GM12892 (cell line): ENCODE measurements at regions not wholly inside any gene's neighbourhood (a gene's known extent, or its start where the extent isn't known, plus 50 kb on each side); places are given as distances from the start of the nearest gene placed in this dataset.
"Not testable (repeated sequence)": the region's sequence is repeated elsewhere in the genome, so short reads cannot be mapped to it uniquely, and the experiment has no call there.

ENCODE experiments used
- DNase-seq: peaks from one replicate; pipeline ENCODE4 v3.0.0; 2011; ENCODE audit not compliant: insufficient read length
- FAIRE-seq: peaks from 2 replicates; lab custom pipeline; 2011; peaks lifted over from hg19 to GRCh38; lab: Jason Lieb, UNC
- POLR2A ChIP-seq: IDR thresholded peaks from 2 replicates; pipeline ENCODE4 v1.6.1; 2011; ENCODE audit warnings: low read depth, low read length, control low read depth
- POLR2AphosphoS5 ChIP-seq: IDR thresholded peaks from 2 replicates; pipeline ENCODE4 v1.6.1; 2011; ENCODE audit warnings: low read depth, low read length, control low read depth
- TAF1 ChIP-seq: IDR thresholded peaks from 2 replicates; pipeline ENCODE4 v1.6.1; 2011; ENCODE audit warnings: low read depth, mild to moderate bottlenecking, control low read depth, low read length, borderline replicate concordance

DNA sequence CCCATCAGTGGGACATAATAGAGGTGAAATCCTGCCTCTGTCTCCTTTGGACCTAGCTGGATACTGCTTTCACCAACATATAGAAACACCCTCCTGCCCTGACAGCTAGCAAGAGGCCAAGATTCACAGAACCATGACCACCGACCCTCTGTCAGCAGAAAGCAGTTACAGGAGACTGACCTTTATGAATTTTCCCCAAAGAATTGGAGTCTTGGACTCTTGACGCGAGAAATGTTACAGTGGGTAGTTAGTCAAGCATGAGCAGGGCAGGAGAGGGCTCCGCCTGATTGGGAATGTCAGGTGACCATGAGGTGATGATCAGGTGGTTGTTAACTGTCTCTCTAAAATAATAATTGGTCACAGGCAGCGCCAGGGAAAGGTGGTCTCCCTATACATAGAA lies 1002.3 kb downstream of the TDRD15 start:
- FAIRE-seq (no peak), DNase-seq (no peak)
- TF ChIP-seq TAF1 (no peak), POLR2AphosphoS5 (no peak), POLR2A (no peak)

- TF ChIP-seq POLR2AphosphoS5 (no peak), TAF1 (no peak), POLR2A (no peak)
- FAIRE-seq (no peak), DNase-seq (no peak)
Measured at GRCh38 chr2:22126978-22127377, 1003.2 kb downstream of the TDRD15 start.

DNA sequence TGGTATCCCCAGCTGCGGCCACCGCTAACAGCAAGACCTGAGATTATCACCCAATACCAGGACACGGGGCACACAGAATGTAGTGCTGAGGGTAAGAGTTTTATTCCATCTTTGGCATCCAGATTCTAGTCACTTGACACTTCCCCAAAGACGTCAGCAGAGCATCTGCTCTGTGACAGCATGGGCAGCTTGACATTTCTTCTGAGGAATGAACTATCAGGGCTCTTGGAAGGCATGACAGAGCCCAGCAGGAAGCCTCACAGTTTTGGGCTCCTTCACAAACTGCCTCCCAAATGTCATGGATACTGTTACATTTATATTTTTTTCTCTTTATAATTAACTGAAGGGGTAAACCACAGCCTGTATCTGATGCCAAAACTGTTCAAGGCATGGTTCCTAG lies 1010.7 kb downstream of the TDRD15 start:
- no peak for TF ChIP-seq TAF1
- no peak for TF ChIP-seq POLR2A
- no peak for TF ChIP-seq POLR2AphosphoS5
- DNase-seq, result no peak
- no peak for FAIRE-seq

DNA sequence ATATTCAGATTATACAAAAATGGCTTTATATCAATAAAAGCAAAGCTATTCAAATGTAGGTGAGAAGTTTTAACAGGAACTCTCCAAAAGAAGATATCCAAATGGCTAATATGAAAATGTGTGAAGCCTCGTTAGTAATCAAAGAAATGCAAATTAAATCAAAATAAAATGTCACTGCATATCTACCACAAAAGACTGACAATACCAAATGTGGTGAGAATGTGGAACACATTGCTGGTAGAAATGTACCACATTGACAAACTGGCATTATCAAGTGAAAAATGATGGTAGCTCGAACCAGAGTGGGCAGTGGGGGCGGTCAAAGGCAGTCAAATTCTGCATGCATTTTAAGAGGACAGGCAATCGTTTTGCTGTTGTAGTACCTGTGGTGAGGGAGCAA lies 1012.7 kb downstream of the TDRD15 start:
- TF ChIP-seq TAF1, result no peak
- TF ChIP-seq POLR2AphosphoS5, result no peak
- no peak for TF ChIP-seq POLR2A
- no peak for FAIRE-seq
- DNase-seq, result no peak

- TF ChIP-seq POLR2AphosphoS5 (no peak), POLR2A (no peak), TAF1 (no peak)
- DNase-seq (no peak), FAIRE-seq (no peak)
Measured at GRCh38 chr2:22143840-22144239, 1020.1 kb downstream of the TDRD15 start.

DNA sequence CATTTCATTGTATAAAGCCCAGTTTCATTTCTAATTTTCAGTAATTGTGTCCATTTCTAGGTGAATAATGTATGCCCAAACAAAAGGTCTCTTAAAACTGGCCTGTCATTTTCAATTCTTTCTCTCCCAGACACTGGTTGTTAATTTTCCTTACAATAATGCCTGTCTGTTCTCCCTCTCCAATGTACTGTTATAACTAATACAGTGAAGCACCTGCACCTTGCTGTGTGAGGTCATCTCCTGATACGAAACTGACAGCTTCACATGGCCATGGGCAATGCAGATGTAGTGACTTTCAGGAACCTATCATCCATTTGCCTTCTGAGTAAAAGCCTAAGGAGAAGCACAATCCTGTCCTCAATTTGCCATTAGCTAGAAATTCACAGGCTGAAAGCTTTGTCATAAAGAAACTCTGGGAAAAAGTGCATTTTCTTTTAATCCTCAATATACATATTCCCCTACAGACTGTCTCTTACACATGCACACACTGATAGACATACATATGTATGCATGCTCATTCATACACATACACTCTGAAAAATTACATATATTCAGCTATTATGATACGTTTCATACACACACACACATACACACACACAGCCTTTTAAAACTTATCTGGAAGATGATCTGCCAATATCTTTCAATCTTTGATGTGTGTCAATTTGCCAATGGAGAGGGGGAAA lies 1030.3 kb downstream of the TDRD15 start:
- FAIRE-seq (no peak), DNase-seq (no peak)
- no peak for TF ChIP-seq POLR2A
- TF ChIP-seq POLR2AphosphoS5, result no peak
- TF ChIP-seq TAF1, result no peak

DNA sequence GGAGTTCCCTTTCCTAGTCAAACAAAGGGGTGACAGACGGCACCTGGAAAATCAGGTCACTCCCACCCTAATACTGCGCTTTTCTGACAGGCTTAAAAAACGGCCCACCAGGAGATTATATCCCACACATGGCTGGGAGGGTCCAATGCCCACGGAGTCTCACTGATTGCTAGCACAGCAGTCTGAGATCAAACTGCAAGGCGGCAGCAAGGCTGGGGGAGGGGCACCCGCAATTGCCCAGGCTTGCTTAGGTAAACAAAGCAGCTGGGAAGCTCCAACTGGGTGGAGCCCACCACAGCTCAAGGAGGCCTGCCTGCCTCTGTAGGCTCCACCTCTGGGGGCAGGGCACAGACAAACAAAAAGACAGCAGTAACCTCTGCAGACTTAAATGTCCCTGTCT lies 1032.9 kb downstream of the TDRD15 start:
- not testable (repeated sequence) for FAIRE-seq, DNase-seq

- TF ChIP-seq POLR2AphosphoS5 (no peak), TAF1 (no peak), POLR2A (no peak)
- DNase-seq (no peak), FAIRE-seq (no peak)
Measured at GRCh38 chr2:22167256-22167655, 1043.5 kb downstream of the TDRD15 start.

- no peak for DNase-seq
- no peak for TF ChIP-seq TAF1
- TF ChIP-seq POLR2AphosphoS5, result no peak
- no peak for TF ChIP-seq POLR2A
- no peak for FAIRE-seq
Measured at GRCh38 chr2:22175003-22175402, 1051.2 kb downstream of the TDRD15 start.

- FAIRE-seq (no peak), DNase-seq (no peak)
- no peak for TF ChIP-seq POLR2A
- no peak for TF ChIP-seq POLR2AphosphoS5
- no peak for TF ChIP-seq TAF1
Measured at GRCh38 chr2:22185251-22185650, 1061.5 kb downstream of the TDRD15 start.

DNA sequence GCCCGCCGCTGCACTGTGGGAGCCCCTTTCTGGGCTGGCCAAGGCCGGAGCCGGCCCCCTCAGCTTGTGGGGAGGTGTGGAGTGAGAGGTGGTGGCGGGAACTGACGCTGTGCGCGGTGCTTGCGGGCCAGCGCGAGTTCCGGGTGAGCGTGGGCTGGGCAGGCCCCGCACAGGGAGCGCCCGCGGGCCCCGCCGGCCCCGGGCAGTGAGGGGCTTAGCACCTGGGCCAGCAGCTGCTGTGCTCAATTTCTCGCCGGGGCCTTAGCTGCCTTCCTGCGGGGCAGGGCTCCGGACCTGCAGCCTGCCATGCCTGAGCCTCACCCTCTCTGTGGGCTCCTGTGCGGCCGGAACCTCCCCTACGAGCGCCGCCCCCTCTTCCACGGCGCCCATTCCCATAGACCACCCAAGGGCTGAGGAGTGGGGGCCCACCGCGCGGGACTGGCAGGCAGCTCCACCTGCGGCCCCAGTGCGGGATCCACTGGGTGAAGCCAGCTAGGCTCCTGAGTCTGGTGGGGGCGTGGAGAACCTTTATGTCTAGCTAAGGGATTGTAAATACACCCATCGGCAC lies 1062.6 kb downstream of the TDRD15 start:
- FAIRE-seq, result not testable (repeated sequence)

DNA sequence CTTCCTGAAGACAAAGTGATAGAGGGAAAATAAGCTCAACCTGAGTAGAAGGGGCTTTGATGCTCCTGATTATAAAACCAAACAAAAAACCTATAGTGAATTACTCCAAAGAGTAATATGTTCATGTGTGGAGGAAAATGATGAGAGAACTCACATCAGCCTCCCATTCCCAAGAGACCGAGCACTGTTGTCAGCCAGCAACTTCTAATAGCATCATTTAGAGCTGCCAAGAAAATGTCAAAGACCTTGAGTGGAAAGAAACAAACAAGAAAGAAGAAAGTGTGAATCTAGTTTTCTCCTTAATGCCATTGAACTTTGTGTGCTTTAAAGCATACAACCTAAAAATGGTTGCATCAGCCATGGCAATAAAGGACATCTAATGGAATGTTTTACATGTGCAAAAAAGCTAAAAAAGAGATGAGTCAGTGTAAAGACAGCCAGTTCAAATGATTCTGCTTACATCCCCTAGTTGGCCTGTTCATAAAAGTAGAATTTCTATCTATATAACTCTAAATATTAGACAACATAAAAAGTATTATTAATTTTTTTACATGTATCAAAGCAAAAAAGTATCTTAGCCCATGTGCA lies 1066.2 kb downstream of the TDRD15 start:
- FAIRE-seq (no peak), DNase-seq (no peak)
- no peak for TF ChIP-seq POLR2A
- TF ChIP-seq POLR2AphosphoS5, result no peak
- TF ChIP-seq TAF1, result no peak

More for the DNA sequence above, 1062.6 kb downstream of the TDRD15 start:
- not testable (repeated sequence) for DNase-seq

- DNase-seq (no peak), FAIRE-seq (no peak)
- TF ChIP-seq POLR2AphosphoS5 (no peak), POLR2A (no peak), TAF1 (no peak)
Measured at GRCh38 chr2:22194218-22194617, 1070.5 kb downstream of the TDRD15 start.
